ENCODE measurements at regions not wholly inside any gene's neighbourhood (a gene's known extent, or its start where the extent isn't known, plus 50 kb on each side); places are given as distances from the start of the nearest gene placed in this dataset.

DNA sequence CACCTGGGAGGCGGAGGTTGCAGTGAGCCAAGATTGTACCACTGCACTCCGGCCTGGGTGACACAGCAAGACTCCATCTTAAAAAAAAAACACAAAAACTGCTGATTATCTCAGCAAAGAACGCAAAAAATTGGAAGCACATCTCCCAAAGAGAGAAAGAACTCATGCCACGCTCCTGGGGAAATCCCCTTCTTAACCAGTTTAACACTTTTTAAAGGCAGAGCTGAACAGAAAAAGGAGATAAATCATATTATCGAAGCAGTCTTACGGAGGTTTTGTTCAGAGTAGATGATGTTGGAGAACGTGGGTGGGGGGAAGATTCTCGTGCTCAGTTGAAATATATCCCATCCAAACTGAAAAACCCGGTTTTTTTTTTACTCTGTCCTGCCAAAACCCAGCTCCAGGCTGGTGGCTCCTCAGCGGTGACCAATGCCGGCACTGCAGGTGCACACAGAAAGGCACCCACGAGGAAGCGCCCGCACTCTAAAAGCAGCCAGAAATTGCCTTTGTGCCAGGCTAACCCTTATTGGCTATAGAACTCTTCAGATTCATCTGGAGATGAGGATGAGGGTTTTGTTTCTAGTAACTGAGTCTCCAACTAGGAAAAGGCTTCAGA lies 100.2 kb upstream of the PARP11 start:
- TF ChIP-seq, protein P1, sequence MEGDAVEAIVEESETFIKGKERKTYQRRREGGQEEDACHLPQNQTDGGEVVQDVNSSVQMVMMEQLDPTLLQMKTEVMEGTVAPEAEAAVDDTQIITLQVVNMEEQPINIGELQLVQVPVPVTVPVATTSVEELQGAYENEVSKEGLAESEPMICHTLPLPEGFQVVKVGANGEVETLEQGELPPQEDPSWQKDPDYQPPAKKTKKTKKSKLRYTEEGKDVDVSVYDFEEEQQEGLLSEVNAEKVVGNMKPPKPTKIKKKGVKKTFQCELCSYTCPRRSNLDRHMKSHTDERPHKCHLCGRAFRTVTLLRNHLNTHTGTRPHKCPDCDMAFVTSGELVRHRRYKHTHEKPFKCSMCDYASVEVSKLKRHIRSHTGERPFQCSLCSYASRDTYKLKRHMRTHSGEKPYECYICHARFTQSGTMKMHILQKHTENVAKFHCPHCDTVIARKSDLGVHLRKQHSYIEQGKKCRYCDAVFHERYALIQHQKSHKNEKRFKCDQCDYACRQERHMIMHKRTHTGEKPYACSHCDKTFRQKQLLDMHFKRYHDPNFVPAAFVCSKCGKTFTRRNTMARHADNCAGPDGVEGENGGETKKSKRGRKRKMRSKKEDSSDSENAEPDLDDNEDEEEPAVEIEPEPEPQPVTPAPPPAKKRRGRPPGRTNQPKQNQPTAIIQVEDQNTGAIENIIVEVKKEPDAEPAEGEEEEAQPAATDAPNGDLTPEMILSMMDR (conservative IDR thresholded peaks at IDR 0.05; ENCODE audit: low read depth, low read length), result no peak
- TF ChIP-seq EZH2 (IDR thresholded peaks at IDR 0.05; ENCODE audit: borderline replicate concordance, low read depth, low read length, poor library complexity, severe bottlenecking), result no peak

Data from A673 (cell line).